SK-N-SH treated with all-trans-retinoic acid at 6 μM for 48 hours (cell line): ENCODE measurements at regions not wholly inside any gene's neighbourhood (a gene's known extent, or its start where the extent isn't known, plus 50 kb on each side); places are given as distances from the start of the nearest gene placed in this dataset.

Source experiments
- CSDC2 ChIP-seq: fragments of 250-450 bp; sonication (Bioruptor Pico); IDR thresholded peaks from 2 replicates; pipeline ENCODE4 v1.5.0; 2020; ENCODE audit warnings: mild to moderate bottlenecking, moderate library complexity
- GLIS3 ChIP-seq: fragments of 250-450 bp; sonication (Bioruptor Pico); IDR thresholded peaks from 2 replicates; pipeline ENCODE4 v1.5.0; 2020; ENCODE audit warnings: mild to moderate bottlenecking, moderate library complexity
- PPARA ChIP-seq: fragments of 250-450 bp; sonication (Bioruptor Pico); IDR thresholded peaks from 2 replicates; pipeline ENCODE4 v1.5.0; 2020; ENCODE audit warnings: mild to moderate bottlenecking, borderline replicate concordance
- RARB ChIP-seq: fragments of 250-450 bp; sonication (Bioruptor Pico); IDR thresholded peaks from 2 replicates; pipeline ENCODE4 v1.8.0; 2021; ENCODE audit warnings: mild to moderate bottlenecking, moderate library complexity
- SNAI2 ChIP-seq: fragments of 250-450 bp; sonication (Bioruptor Pico); IDR thresholded peaks from 2 replicates; pipeline ENCODE4 v1.5.0; 2020; ENCODE audit warnings: mild to moderate bottlenecking, moderate library complexity
- TCF4 ChIP-seq: fragments of 250-450 bp; sonication (Bioruptor Pico); IDR thresholded peaks from 2 replicates; pipeline ENCODE4 v1.8.0; 2021; ENCODE audit warnings: mild to moderate bottlenecking, moderate library complexity, borderline replicate concordance
- ZC3H10 ChIP-seq: fragments of 250-450 bp; sonication (Bioruptor Pico); IDR thresholded peaks from 2 replicates; pipeline ENCODE4 v1.5.1; 2021; ENCODE audit warnings: mild to moderate bottlenecking, moderate library complexity
- ZFP3 ChIP-seq: fragments of 250-450 bp; sonication (Bioruptor Pico); IDR thresholded peaks from 2 replicates; pipeline ENCODE4 v1.5.0; 2020; ENCODE audit warnings: mild to moderate bottlenecking, moderate library complexity
- ZFP30 ChIP-seq: fragments of 450-650 bp; formaldehyde crosslinking; IDR thresholded peaks from 2 replicates; pipeline ENCODE4 v1.5.0; 2022; ENCODE audit warnings: mild to moderate bottlenecking, moderate library complexity
- ZNF565 ChIP-seq: fragments of 450-650 bp; formaldehyde crosslinking; conservative IDR thresholded peaks from 2 replicates; pipeline ENCODE4 v1.5.0; 2020; ENCODE audit warnings: low read depth, mild to moderate bottlenecking, moderate library complexity
- ZNF8 ChIP-seq: fragments of 450-650 bp; formaldehyde crosslinking; IDR thresholded peaks from 2 replicates; pipeline ENCODE4 v1.5.0; 2020; ENCODE audit warnings: mild to moderate bottlenecking, moderate library complexity
- TF ChIP-seq, protein P1 (sequence below): fragments of 250-450 bp; sonication (Bioruptor Pico); IDR thresholded peaks from 2 replicates; pipeline ENCODE4 v1.8.0; 2021; ENCODE audit warnings: low read depth, mild to moderate bottlenecking, moderate library complexity, borderline replicate concordance
- TF ChIP-seq, protein P2 (sequence below): fragments of 250-450 bp; sonication (Bioruptor Pico); IDR thresholded peaks from 2 replicates; pipeline ENCODE4 v1.5.1; 2021; ENCODE audit warnings: mild to moderate bottlenecking, moderate library complexity
- TF ChIP-seq, protein P3 (sequence below): fragments of 250-450 bp; sonication (Bioruptor Pico); IDR thresholded peaks from 2 replicates; pipeline ENCODE4 v1.8.0; 2020; ENCODE audit warnings: mild to moderate bottlenecking, moderate library complexity, borderline replicate concordance

DNA sequence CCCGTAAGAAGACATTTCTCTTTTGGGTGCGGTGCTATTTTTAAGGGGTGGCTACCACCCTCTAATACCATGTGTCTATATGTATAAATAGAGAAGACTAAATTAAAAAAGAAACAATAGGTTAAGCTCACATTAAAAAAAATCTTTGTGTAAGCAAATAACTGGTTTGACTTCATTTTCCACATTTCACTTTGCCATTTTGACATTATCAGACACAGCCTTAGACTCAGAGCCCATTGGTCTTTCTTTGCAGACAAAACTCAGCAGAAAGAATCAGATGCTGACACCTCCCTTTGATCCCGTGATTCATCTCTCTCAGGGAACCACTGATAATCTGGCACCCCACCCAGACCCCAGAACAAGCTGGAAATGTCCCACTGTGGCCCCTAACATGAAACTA lies 74.5 kb downstream of the EMX2 start:
- TF ChIP-seq RARB (CRISPR knock-in tag) (no peak), ZNF565 (CRISPR knock-in tag) (no peak), ZFP3 (CRISPR knock-in tag) (no peak), SNAI2 (CRISPR knock-in tag) (no peak), ZNF8 (CRISPR knock-in tag) (no peak), CSDC2 (no peak), ZC3H10 (CRISPR knock-in tag) (no peak), ZFP30 (no peak), TCF4 (CRISPR knock-in tag) (no peak), GLIS3 (CRISPR knock-in tag) (no peak), PPARA (CRISPR knock-in tag) (no peak)
- TF ChIP-seq, protein P1, sequence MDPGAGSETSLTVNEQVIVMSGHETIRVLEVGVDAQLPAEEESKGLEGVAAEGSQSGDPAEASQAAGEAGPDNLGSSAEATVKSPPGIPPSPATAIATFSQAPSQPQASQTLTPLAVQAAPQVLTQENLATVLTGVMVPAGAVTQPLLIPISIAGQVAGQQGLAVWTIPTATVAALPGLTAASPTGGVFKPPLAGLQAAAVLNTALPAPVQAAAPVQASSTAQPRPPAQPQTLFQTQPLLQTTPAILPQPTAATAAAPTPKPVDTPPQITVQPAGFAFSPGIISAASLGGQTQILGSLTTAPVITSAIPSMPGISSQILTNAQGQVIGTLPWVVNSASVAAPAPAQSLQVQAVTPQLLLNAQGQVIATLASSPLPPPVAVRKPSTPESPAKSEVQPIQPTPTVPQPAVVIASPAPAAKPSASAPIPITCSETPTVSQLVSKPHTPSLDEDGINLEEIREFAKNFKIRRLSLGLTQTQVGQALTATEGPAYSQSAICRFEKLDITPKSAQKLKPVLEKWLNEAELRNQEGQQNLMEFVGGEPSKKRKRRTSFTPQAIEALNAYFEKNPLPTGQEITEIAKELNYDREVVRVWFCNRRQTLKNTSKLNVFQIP (CRISPR knock-in tag), result no peak
- TF ChIP-seq, protein P2, sequence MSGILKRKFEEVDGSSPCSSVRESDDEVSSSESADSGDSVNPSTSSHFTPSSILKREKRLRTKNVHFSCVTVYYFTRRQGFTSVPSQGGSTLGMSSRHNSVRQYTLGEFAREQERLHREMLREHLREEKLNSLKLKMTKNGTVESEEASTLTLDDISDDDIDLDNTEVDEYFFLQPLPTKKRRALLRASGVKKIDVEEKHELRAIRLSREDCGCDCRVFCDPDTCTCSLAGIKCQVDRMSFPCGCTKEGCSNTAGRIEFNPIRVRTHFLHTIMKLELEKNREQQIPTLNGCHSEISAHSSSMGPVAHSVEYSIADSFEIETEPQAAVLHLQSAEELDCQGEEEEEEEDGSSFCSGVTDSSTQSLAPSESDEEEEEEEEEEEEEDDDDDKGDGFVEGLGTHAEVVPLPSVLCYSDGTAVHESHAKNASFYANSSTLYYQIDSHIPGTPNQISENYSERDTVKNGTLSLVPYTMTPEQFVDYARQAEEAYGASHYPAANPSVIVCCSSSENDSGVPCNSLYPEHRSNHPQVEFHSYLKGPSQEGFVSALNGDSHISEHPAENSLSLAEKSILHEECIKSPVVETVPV (CRISPR knock-in tag), result no peak
- TF ChIP-seq, protein P3, sequence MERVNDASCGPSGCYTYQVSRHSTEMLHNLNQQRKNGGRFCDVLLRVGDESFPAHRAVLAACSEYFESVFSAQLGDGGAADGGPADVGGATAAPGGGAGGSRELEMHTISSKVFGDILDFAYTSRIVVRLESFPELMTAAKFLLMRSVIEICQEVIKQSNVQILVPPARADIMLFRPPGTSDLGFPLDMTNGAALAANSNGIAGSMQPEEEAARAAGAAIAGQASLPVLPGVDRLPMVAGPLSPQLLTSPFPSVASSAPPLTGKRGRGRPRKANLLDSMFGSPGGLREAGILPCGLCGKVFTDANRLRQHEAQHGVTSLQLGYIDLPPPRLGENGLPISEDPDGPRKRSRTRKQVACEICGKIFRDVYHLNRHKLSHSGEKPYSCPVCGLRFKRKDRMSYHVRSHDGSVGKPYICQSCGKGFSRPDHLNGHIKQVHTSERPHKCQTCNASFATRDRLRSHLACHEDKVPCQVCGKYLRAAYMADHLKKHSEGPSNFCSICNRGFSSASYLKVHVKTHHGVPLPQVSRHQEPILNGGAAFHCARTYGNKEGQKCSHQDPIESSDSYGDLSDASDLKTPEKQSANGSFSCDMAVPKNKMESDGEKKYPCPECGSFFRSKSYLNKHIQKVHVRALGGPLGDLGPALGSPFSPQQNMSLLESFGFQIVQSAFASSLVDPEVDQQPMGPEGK (CRISPR knock-in tag), result no peak
